ENCODE measurements at regions not wholly inside any gene's neighbourhood (a gene's known extent, or its start where the extent isn't known, plus 50 kb on each side); places are given as distances from the start of the nearest gene placed in this dataset.

DNA sequence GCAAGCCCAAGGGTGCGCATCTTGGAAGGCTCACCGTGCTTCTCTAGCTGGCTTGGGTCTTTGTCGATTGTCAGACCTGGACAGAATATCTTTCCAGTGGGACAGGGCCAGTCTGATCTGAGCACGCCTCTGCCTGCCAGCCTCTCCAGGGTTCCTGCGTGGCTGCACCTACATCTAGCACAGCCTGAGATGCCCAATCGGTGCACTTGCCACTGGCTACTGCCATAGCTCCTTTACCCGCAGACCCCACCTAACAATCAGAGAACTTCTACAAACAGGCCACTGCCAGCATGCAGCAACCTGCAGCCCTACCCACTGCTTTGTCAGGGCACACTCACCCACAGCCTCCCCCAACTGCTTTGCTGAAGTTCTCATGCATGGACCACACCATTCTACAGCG is 56.7 kb upstream of the PHACTR3 start (continued):
- TF ChIP-seq, protein P1, sequence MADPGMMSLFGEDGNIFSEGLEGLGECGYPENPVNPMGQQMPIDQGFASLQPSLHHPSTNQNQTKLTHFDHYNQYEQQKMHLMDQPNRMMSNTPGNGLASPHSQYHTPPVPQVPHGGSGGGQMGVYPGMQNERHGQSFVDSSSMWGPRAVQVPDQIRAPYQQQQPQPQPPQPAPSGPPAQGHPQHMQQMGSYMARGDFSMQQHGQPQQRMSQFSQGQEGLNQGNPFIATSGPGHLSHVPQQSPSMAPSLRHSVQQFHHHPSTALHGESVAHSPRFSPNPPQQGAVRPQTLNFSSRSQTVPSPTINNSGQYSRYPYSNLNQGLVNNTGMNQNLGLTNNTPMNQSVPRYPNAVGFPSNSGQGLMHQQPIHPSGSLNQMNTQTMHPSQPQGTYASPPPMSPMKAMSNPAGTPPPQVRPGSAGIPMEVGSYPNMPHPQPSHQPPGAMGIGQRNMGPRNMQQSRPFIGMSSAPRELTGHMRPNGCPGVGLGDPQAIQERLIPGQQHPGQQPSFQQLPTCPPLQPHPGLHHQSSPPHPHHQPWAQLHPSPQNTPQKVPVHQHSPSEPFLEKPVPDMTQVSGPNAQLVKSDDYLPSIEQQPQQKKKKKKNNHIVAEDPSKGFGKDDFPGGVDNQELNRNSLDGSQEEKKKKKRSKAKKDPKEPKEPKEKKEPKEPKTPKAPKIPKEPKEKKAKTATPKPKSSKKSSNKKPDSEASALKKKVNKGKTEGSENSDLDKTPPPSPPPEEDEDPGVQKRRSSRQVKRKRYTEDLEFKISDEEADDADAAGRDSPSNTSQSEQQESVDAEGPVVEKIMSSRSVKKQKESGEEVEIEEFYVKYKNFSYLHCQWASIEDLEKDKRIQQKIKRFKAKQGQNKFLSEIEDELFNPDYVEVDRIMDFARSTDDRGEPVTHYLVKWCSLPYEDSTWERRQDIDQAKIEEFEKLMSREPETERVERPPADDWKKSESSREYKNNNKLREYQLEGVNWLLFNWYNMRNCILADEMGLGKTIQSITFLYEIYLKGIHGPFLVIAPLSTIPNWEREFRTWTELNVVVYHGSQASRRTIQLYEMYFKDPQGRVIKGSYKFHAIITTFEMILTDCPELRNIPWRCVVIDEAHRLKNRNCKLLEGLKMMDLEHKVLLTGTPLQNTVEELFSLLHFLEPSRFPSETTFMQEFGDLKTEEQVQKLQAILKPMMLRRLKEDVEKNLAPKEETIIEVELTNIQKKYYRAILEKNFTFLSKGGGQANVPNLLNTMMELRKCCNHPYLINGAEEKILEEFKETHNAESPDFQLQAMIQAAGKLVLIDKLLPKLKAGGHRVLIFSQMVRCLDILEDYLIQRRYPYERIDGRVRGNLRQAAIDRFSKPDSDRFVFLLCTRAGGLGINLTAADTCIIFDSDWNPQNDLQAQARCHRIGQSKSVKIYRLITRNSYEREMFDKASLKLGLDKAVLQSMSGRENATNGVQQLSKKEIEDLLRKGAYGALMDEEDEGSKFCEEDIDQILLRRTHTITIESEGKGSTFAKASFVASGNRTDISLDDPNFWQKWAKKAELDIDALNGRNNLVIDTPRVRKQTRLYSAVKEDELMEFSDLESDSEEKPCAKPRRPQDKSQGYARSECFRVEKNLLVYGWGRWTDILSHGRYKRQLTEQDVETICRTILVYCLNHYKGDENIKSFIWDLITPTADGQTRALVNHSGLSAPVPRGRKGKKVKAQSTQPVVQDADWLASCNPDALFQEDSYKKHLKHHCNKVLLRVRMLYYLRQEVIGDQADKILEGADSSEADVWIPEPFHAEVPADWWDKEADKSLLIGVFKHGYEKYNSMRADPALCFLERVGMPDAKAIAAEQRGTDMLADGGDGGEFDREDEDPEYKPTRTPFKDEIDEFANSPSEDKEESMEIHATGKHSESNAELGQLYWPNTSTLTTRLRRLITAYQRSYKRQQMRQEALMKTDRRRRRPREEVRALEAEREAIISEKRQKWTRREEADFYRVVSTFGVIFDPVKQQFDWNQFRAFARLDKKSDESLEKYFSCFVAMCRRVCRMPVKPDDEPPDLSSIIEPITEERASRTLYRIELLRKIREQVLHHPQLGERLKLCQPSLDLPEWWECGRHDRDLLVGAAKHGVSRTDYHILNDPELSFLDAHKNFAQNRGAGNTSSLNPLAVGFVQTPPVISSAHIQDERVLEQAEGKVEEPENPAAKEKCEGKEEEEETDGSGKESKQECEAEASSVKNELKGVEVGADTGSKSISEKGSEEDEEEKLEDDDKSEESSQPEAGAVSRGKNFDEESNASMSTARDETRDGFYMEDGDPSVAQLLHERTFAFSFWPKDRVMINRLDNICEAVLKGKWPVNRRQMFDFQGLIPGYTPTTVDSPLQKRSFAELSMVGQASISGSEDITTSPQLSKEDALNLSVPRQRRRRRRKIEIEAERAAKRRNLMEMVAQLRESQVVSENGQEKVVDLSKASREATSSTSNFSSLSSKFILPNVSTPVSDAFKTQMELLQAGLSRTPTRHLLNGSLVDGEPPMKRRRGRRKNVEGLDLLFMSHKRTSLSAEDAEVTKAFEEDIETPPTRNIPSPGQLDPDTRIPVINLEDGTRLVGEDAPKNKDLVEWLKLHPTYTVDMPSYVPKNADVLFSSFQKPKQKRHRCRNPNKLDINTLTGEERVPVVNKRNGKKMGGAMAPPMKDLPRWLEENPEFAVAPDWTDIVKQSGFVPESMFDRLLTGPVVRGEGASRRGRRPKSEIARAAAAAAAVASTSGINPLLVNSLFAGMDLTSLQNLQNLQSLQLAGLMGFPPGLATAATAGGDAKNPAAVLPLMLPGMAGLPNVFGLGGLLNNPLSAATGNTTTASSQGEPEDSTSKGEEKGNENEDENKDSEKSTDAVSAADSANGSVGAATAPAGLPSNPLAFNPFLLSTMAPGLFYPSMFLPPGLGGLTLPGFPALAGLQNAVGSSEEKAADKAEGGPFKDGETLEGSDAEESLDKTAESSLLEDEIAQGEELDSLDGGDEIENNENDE (IDR thresholded peaks at IDR 0.05; ENCODE audit: insufficient replicate concordance, low read length), result no peak
- TF ChIP-seq HDAC6 (IDR thresholded peaks at IDR 0.05; ENCODE audit: low read depth, low read length) (no peak), EP300 (IDR thresholded peaks at IDR 0.05; ENCODE audit: borderline replicate concordance in 1 of 2, low read depth in 2 of 2, low read length in 2 of 2) (no peak), ATF2 (IDR thresholded peaks at IDR 0.05; ENCODE audit: low read length) (no peak), FOSL1 (IDR thresholded peaks at IDR 0.05; ENCODE audit: insufficient read depth, low read depth, low read length) (no peak), CHD2 (IDR thresholded peaks at IDR 0.05; ENCODE audit: low read length) (no peak), BRCA1 (IDR thresholded peaks at IDR 0.05; ENCODE audit: low read depth, low read length) (no peak), SAP30 (IDR thresholded peaks at IDR 0.05; ENCODE audit: insufficient read depth, insufficient replicate concordance, low read length) (no peak), KDM5A (IDR thresholded peaks at IDR 0.05; ENCODE audit: low read length) (no peak)
